GM23248 (cell line): ENCODE measurements at regions not wholly inside any gene's neighbourhood (a gene's known extent, or its start where the extent isn't known, plus 50 kb on each side); places are given as distances from the start of the nearest gene placed in this dataset.
"Not testable (repeated sequence)": the region's sequence is repeated elsewhere in the genome, so short reads cannot be mapped to it uniquely, and the experiment has no call there.

Experiments
- EZH2 ChIP-seq: fragments of 200-600 bp; sonication (generic); IDR thresholded peaks from 2 replicates; pipeline ENCODE4 v1.6.1; 2018; ENCODE audit warnings: antibody characterized with exemption, mild to moderate bottlenecking; ENCODE audit not compliant: insufficient read depth, poor library complexity, severe bottlenecking
- EZH2phosphoT487 ChIP-seq: fragments of 200-600 bp; sonication (generic); IDR thresholded peaks from 2 replicates; pipeline ENCODE4 v1.6.1; 2018; ENCODE audit warnings: antibody characterized with exemption, moderate library complexity, mild to moderate bottlenecking, low read depth; ENCODE audit not compliant: insufficient read depth

DNA sequence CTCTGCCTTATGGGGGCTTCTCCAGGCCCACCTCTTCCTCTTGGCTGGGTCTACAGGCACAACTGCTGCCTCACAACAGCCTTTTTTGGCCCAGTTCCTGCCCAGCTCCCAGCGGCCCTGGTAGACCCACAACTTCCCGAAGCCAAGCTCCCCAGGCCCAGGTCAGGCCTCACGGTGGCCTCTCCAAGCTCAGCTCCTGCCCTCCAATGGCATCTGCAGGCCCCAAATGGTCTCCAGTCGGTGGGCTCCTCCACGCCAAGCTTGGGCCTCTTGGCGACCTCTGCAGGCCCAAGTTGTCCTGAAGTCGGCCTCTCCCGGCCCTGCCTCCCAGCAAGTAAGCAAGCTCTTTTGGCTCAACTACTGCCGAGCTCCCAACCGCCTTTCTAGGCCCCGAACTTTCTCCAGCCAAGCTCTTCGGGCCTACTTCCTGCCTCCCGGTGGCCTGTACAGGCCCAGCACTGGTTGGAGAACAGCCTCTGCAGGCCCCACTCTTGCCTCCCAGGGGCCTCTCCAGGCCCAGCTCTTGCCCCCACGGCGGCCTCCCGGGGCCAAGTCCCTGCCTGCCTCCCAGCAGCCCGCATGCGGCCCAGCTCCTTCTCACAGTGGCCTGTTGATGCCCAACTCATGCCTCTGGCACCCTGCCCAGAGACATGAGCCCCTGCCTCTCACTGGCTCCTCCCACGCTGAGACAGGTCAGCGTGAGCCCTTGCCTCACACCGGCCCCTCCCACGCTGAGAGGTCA is 354.6 kb downstream of the ZNF37A start:
- not testable (repeated sequence) for TF ChIP-seq EZH2, EZH2phosphoT487
